GM19397 (cell line): ENCODE measurements at regions not wholly inside any gene's neighbourhood (a gene's known extent, or its start where the extent isn't known, plus 50 kb on each side); places are given as distances from the start of the nearest gene placed in this dataset.

Experiments
- ATAC-seq: cut with Tn5 transposase; IDR thresholded peaks from one replicate; pipeline ENCODE4 v1.9.1; 2021; ENCODE audit warnings: mild to moderate bottlenecking, moderate library complexity; ENCODE audit not compliant: unreplicated experiment

DNA sequence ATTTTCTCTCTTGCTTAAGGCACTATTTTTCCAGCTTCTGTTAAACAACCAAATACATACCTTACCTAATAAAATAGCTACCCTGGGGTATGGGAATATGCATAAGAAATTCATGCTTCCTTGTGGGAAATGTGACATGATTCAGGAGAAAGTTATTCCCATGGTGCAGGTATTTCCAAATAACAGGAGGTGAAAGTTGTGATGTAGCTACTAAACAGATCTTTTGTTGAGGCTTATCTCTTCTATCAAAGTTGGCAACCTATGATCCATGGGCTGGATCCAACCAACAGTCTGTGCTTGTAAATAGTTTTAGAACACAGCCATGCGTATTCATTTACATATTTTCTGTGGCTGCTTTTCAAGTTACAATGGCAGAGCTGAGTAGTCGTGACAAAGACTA lies 177.8 kb upstream of the NBEA start:
- ATAC-seq: no peak

DNA sequence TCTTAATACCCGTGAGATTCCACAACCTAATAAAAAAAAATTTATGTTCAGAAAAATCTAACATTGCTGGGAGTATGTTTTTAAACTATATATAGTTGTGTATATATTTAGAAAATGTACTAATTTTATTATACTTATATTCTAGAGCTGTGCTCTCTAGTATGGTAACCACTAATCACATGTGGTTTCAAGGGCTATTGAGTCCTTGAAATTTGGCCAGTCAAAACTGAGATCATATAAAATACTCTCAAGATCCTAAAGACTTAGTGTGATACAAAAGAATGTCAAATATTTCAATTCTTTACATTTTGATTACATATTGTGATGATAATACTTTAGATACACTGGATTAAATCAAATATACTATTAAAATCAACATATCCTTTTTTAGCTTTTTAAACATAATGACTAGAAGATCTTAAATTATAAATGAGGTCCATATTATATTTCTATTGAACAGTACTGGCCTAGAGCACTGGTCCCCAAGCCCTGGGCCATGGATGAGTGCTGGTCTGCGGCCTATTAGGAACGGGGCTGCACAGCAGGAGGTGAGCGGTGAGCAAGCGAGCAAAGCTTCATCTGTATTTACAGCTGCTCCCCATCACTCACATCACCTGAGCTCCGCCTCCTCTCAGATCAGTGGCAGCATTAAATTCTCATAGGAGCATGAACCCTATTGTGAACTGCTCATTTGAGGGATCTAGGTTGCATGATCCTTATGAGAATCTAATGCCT lies 176.5 kb upstream of the NBEA start:
- no peak for ATAC-seq

DNA sequence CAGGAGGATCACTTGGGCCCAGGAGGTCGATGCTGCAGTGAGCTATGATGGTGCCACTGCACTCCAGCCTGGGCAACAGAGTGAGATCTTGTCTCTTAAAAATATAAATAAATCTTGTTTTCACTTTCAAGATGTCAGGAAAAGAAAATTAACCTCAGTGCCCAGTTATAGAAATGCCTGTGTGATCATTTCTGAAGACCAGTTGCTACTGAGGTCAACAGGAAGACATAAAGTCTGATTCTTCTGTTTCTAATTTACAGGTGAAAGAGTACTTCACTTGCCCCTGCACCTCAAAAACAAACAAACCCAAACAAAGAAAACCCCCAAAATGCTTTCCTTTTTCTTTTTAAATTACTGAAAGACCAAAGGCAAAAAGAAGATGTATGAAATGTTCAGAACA lies 174.3 kb upstream of the NBEA start:
- ATAC-seq: no peak

DNA sequence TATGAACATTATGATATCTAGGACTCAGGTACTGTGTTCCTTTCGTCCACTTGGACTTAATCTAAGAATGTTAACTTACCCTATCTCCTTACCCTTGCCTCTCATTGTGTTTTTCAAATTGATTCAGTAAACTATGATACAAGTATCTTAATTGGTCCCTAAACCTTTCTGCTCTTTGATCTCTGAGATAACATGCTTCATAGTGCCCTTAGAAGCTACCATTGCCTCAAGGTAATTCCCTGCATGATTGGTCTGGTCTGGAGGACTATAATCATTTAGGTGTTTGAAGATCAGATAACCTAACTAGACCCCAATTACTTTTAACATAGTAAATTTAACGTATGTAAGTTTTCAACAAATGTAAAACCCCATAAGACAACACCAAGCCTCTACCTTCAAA lies 169.9 kb upstream of the NBEA start:
- ATAC-seq: no peak

DNA sequence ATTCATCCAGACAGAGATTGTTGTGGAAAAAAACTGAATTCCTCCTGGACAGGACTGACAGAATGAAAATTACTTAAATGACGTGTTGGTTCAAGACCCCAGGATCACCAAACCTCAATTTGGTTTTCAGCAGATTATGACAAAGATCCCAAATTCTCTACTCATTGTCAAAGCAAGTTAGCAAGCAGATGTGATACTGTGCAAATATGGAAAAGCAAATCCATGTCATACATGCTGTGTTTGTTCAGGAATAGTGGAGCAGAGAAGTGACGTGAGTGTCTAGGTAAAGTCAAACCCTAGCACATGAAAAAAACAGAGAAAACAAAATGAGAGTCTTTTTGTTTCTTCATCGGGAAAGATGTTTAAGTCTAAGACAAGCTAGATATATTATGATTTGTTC lies 169.2 kb upstream of the NBEA start:
- ATAC-seq: no peak

DNA sequence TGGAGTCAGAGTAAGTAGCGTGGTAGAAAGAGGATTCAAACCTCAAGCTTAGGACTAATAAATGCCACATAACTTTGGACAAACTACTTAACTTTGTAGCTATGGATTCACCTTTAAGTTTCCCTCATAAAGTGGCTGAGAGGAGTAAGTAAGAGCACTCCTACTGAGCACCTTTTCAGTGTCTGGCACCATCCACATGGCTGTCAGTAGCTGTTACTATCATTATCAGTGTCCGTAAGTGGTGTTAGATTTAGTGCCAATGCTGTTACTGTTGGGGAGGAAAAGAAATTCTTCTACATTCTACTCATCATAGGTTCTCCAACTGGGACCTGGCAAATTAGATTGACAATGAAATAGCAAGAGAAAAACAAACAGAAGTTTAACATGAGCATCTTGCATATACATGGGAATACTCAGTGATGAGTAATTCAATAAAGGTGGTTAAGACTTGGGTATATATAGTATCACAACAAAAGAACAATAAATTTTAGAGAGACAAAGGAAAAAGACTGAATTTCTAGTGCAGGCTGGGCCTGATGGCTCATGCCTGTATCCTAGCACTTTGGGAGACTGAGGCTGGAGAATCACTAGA lies 165.6 kb upstream of the NBEA start:
- ATAC-seq: no peak

DNA sequence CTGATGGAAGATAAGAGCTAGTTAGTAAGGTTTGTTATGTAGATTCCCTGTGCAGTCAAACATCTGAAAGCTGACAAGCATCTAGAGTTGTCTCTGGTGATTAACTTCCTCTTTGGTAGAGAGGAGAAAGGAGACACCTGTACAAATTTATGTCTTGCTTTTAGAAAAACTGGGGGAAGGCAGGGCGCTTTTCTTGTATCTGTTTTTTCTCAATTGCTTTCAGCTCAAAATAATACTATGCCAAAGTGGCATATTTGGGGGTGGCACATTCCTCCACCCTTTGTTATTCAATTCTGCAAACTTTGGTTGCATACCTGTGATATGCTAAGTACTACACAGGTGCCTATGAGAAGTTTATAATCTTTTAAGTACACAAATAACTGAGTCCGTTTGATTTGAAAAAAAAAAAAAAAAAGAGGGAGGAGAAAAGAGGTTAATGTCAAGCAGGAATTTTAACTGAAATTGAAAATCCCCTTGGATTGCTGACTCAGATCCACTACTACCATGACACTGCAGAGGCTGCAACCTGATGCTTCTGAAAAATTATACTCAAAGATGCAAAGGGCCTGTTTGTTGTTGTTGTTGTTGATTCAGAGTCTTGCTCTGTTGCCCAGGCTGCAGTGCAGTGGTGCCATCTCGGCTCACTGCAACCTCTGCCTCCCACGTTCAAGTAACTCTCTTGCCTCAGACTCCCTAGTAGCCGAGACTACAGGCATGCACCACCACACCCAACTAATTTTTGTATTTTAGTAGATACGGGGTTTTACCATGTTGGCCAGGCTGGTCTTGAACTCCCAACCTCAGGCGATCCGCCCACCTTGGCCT lies 164.8 kb upstream of the NBEA start:
- ATAC-seq: no peak

DNA sequence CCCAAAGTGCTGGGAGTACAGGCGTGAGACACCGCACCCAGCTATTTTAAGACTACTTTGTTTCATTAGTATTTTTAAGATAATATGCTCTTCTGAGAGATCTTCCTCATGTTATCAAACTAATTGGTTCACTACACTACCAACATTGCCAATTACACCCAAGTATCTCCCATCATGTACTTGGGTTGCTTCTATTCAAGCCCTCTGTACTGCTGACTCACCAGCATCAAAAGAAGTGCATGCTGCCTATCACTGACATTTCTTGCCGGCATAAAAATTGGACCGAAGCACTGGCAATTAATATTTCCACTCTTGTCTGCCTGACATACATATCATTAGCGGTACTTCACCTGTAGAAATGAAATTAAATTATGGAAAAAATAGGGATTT lies 164.2 kb upstream of the NBEA start:
- no peak for ATAC-seq

DNA sequence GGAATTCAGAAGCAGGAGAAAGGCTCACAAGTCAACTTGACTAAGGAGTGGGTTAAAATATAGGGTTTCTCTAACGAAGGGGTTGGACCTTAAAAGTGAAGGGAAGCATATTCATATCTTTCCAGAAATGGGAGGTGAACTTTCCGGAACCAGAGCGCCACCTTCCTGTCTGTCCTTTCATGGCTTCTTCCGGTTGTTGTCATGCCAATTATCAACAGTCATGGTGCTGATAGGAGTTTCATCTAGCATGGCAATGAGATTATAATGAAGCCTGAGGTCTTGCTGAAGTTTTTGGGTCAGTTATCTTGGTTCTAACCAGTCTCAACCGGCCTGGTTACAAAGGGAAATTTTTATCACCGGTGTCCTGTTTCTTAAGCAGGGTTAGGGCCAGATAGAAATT lies 162.9 kb upstream of the NBEA start:
- no peak for ATAC-seq

DNA sequence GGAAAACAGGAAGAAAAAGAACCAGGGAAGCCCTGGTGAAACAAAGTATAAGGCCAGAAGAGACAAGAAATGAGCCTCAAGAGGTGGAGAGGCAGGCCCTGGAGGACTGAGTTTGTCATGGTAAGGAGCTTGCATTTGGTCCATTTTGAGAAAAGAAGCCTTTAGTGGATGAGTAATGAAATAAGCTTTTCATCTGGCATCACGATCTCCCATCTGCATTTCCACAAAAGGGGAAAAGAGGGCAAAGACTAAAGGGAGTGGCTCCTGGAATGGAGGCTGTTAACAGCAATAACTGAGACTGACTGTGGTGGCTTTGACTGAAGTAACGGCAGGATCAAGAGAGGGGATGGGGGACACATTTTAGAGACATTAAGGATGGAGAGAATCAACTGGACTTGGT lies 148.8 kb upstream of the NBEA start:
- no peak for ATAC-seq

DNA sequence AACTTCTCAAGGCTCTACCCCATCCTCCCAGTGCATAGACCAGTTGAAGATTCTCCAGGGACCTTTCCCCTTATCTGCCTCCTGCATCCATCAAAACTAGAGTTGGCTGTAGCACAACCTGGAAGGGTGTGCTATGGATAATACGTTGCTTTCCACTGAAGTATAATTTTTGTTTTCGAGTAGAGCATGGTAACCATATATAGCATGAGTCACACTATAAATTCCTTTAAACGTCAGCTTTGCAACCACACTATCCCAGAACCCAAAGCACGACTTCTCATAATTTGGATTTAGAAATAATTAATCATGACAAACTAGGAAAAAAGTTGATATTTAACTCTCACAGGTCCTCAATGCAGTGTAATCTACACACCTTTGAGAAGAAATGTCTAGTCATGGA lies 138.3 kb upstream of the NBEA start:
- ATAC-seq: no peak

DNA sequence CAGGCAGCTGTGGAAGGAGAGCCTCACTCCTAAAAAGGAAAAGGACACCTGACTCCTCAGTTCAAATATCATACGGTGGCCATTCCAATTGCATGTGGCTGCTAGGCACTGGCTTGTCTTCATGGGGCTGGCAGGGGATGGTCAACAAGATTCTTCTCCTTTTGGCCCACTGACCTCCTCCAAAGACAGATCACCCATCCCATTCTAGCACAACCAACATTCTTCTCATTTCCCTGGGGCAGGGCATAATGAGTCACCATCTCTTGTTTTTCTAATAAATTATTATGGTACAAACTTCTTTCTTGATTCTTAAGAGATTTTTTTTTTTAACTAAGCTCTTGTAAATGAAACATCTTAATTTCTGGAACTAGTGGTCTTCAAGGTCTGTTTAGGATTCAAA lies 136.7 kb upstream of the NBEA start:
- no peak for ATAC-seq

DNA sequence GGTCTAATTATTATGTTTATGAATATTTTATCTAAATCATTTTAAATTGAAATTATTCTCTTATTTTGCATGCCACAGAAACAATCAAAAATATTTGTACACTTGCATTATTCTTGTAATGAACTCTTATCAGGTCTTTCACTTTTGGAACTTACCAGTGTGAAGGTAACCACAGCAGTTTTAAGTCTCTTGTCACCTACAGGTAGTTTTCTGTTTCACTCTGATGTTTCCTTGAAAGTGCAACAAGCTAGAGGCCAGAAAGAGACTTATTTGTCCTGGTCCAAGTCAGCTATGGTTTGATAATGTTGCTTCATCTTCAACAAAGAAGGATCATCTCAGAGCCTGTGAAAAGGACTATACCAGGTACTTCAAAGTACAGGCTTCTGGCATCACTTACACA lies 133.4 kb upstream of the NBEA start:
- no peak for ATAC-seq

DNA sequence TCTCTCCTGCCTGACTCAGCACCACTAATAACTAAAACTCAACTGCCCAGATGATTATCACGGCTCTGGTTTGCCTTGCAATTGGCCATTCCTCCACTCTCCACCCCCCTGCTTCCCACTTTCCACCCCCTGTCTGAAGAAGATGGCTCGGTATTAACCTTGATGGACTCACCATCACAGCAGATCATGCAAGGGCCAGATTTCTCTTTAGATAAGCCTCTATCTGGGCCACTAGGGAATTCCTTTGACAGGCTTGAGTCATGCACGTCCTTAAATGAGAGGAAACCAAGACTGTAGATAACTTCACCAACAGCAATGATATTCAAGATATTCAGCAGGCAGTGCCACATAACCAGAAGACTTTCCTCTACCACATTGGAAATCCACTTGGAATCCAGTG lies 131.1 kb upstream of the NBEA start:
- ATAC-seq: no peak

DNA sequence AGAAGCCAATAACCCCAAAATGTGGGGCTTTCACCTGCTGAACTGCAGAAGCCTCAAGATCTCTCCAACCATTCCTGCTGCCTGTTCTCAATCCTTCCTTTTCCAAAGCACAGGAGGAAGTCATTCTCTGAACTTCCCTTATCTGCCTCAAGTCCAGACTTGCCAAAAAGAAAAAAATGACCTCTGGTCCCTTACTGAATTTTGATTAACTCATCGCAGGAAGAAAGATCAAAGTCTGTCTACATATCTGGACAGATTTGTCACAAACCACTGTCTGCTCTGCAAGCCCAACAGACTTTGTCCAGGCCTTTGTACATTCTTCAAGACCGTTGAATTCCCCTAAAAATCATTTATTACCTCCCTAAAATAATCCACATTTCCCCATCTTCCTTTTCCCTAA lies 126.5 kb upstream of the NBEA start:
- ATAC-seq: no peak

DNA sequence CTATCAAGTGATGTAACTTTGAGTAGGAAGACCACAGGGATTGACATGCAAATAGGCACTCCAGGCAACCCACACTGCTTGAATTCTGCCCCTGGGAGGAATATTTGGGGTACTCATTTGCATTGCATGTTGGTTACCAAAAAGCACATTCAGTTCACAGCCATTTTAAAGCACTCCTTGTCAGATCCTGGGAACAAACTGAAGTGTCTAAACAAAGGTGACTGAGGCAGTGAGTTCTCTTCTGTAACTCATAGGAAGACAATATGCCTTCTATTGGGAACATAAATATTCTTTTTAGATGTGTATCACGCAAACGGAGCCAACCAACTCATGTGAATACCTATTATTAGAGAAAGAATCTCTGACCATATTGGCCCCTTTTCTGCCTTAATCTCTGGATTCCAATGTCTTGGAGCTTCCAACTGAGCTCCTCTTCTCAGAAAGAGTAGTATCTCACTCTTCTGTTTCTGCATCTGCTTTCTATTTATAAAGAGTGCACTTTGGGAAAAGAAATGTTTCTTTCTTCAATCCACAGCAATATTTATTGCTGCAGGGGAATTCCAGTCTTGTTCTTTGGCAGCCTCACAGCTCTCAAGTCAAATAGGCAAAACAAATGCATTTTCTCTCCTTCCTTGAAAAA lies 125.7 kb upstream of the NBEA start:
- ATAC-seq: no peak

DNA sequence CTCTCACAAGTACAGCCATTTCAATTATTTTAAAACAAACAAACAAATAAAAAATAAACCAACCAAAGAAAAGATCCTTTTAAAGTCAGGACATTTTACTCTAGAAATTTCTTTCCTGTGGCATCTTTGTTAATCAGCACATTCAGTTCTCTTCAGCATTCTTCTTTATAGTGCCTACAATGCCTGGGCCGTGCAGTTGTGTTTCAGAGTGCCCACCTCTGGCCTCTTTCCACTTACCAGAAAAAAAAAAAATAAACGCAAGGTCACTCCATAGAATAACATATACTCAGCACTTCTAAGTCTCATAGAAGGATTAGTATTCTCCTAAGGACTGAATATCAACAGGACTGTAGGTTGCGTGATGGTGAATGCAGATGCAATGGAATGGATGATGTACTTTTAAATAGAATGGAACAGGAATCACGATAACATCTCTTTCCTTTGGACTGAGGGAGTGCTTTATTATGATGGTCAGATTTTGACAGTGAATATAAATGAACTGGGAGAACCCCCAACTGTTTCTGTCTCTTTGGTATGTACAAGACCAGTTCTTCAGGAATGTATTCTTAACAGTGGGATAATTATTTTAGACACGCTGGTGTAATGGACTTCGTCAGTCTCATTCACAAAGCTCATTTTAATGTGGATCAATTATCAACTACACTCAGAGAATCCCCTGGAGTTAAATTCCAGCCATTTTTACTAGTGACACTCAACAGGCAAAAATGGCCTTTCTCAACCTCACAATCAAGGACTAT lies 125.0 kb upstream of the NBEA start:
- no peak for ATAC-seq

DNA sequence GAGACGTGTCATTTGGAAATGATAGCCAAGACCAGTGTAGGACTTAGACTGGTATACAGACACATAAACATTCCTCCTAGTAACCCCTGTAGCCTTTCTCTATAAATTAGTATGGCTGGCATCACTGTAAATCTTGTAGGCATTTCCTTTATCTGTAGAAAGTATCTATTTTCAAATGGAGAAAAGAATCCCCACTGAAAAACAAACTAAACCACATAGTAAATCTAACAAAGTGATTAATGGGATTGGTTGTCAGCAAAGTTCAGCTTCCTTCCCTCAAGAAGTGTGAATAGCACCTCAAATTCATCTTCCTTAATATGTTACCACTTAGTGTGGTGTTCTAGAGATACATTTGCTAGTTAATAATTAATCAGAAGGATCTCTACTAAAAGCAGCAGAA lies 119.4 kb upstream of the NBEA start:
- ATAC-seq: no peak

DNA sequence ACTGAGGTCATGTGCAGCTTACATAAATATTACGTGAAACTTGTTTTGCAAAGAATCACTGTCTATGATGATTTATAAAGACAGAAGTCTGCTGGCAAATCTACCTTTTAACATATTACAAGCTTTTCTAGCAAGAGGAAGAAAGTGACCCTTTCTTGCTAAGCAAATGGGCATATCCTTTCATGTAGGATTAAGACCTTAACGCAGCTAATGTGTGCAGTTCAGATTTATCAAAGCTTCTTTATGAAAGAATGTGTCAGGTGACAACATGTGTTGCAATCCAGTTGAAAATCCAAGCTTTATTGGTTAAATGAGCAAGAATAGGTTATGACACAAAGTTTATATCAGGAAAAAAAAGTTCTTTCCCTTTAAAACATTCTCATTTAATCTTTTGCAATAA lies 115.6 kb upstream of the NBEA start:
- ATAC-seq: no peak

DNA sequence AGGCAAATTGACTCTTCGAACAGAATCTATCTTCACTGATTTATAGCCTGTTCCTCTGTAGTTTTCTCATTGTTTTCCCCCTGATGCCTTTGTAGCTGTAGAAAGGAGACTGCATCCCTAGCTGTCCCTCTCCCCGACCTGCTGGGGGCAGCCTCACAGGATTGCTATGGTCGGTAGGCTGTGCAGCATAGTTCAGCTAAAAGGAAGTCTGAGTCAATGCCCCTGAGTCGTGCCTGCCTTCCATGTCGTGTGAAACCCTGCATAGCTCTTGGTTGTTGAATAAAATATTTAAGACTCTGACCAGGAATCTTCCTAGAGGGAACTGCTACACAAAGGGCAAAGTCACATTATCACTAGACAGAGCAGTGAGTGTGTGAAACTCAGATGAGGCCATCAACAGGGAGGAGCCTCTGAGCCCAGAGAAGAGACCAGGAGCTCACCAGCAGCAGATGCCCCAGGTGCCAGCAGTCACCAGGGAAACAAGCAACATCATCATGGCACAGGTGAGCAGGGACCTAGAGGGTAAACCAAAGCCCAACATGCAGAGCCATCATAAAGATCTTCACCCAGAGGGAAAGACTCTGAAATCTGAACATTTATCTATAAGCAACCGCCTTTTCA lies 108.4 kb upstream of the NBEA start:
- ATAC-seq: no peak

DNA sequence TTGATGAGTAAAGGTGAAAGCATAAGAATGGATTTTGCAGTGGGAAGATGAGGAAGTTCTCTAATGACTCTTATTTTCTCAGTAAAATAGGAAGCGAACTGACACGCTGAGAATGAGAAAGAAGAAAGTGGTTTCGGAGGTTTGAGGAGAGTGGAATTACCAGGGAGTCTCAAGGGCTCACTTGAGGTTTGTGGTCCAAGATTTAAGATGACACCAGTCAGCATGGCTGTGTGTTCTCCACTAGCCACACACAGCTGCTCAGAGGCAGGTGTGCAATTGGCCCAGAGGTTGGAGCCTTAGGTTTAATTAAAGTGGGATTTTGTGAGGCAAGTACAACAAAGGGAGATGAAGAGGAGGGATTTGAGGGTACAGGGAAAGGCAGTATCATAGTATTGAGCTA lies 99.6 kb upstream of the NBEA start:
- ATAC-seq: peak; percentile 58
